Adrenal gland (tissue), 5 donors: ENCODE measurements at regions not wholly inside any gene's neighbourhood (a gene's known extent, or its start where the extent isn't known, plus 50 kb on each side); places are given as distances from the start of the nearest gene placed in this dataset.

ENCODE experiments used
- CTCF ChIP-seq, 6 experiments: fragments of 450-650 bp in 4 of 6; fragments of 200-600 bp in 2 of 6; sonication (generic) in 1 of 6; IDR thresholded peaks; 1 replicate in 5 of 6; 2 replicates in 1 of 6; pipeline versions ENCODE4 v1.5.1 to v1.8.0; 2016 to 2021; ENCODE audit warnings: antibody characterized with exemption in 6 of 6, mild to moderate bottlenecking in 2 of 6, moderate library complexity in 1 of 6
- POLR2A ChIP-seq, 2 donors: fragments of 450-650 bp; IDR thresholded peaks; one replicate each; pipeline ENCODE4 v1.6.1; 2017; ENCODE audit warnings: antibody characterized with exemption in 2 of 2, mild to moderate bottlenecking in 2 of 2, moderate library complexity in 1 of 2
- donor health status: DM: no; HTN: no; CAD: no.

GRCh38 chr17:83186751-83187421 lies 107.5 kb downstream of the METRNL start:
- TF ChIP-seq CTCF (IDR thresholded peaks at IDR 0.05) (no peak), POLR2A (IDR thresholded peaks at IDR 0.05) (no peak)
